ENCODE measurements at regions not wholly inside any gene's neighbourhood (a gene's known extent, or its start where the extent isn't known, plus 50 kb on each side); places are given as distances from the start of the nearest gene placed in this dataset.
"Not testable (repeated sequence)": the region's sequence is repeated elsewhere in the genome, so short reads cannot be mapped to it uniquely, and the experiment has no call there.

DNA sequence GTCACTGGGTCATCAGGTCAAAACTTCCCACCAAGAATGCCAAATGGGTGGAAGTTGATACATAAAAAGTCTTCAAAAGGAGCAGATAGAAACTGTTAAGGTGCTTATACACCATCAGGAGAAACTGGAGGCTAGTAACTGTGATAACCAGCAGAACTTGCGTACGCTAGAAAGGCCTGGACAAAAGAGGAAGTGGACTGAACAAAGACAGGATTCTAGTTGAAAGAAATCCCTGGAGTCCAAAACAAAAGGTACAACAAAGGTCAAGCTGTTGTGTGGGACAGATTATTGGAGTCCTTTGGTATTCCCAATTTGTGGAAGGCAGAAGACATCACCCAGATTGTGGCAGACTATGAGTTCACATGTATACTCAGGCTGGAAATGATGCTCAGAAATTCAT, 215.8 kb upstream of the PBX1 start:
- DNase-seq, result no peak

- DNase-seq, result no peak
Measured at GRCh38 chr1:164347980-164348379, 211.0 kb upstream of the PBX1 start.

DNA sequence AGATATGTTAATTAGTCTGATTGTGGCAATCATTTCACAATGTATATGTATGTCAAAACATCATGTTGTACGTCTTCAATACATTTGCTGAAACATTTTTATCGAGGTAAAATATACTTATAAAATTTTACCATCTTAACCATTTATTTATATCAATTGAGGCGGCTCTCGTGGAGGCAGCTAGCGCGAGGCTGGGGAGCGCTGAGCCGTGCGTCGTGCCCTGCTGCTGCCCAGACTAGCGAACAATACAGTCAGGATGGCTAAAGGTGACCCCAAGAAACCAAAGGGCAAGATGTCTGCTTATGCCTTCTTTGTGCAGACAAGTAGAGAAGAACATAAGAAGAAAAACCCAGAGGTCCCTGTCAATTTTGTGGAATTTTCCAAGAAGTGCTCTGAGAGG, 202.5 kb upstream of the PBX1 start:
- DNase-seq, result no peak

GRCh38 chr1:164360265-164360664, 198.7 kb upstream of the PBX1 start:
- no peak for DNase-seq

- no peak for DNase-seq
Measured at GRCh38 chr1:164361927-164362326, 197.1 kb upstream of the PBX1 start.

DNA sequence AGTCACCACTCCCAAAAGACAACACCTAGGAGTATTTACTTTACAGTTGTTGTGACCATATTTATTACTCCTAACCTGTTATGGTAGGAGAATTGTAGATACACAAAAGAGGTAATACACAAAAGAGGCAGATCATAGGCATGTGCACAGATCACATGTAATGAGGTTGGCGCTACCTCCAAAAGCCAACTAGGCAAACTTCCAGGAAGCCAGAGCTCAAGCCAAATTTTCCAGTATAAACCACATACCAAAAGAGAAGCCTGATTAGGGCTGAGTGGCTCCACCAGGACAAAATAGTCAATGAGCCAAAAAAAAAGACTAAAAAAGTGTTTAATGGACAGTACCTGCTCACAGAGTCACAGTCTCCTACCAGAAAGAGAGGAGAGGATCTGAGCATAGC, 195.0 kb upstream of the PBX1 start:
- DNase-seq, result no peak

GRCh38 chr1:164366014-164366413, 193.0 kb upstream of the PBX1 start:
- no peak for DNase-seq

DNA sequence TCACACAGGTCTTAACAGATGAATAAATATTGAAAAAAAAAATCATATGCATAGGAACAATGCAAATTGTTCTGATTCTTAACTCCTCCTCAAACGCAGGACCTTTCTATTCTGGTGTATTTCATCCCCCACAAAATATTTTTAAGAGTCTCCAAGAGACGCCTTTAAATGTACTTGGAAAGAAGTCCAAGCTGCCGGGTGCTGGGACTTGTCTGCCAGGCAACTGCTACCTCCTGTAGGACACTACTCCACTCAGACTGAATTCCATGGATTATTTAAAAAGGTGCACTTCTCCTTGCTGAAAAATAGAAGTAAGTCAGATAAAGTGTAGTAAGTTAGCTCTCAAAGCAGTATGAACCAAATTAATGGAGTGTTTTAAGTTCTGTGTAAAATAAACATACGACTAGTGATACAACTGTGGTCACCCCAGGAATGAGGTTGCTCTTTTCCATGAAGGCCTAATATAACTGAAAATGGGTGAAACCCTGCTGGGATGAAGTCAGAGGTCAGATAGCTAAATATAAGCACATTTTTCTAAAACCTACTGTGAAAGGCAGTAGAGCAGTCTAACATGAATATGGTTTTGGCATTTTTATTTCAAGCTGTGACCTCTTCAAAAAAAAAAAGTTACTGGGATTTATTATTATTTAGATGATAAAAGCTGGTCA, 189.2 kb upstream of the PBX1 start:
- DNase-seq, result no peak

- no peak for DNase-seq
Measured at GRCh38 chr1:164380893-164381292, 178.1 kb upstream of the PBX1 start.

- DNase-seq, result no peak
Measured at GRCh38 chr1:164382384-164382783, 176.6 kb upstream of the PBX1 start.

DNA sequence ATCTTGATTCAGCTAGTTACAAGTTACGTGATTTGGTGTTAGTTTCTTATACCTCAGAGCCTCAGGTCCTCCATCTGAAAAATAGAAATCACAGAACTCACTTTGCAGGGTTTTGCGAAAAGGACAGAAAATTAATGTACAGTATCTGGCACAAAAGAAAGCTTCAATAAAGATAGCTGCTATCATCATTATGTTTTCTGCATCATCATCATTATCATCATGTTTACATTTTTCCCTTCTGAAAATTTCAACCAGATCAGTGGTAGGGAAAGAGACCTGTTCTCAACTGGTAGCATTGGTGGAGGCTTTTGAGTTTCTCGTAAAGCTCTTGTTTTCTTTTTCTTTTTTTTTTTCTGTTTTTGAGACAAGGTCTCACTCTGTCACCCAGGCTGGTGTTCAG, 174.7 kb upstream of the PBX1 start:
- DNase-seq, result no peak

- no peak for DNase-seq
Measured at GRCh38 chr1:164417016-164417704, 141.8 kb upstream of the PBX1 start.

DNA sequence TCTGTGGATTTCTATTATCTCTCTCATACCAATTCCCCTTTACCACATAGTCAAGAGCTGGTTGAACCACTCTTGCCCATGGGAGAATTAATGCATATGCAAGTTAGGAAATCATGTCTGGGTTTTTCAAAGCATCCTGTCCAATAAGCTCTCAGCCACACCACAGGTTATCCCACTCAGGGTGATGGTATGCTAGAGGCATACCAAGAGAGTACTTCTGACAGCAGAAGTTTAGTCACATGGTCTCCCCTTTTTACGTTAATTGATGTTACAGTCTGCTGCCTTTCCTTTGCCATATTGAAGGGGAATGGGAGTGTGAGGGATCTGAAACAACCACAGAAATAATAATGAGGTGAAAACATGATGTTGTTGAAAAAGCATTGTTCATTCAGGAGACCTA, 135.8 kb upstream of the PBX1 start:
- DNase-seq, result peak; percentile 77

DNA sequence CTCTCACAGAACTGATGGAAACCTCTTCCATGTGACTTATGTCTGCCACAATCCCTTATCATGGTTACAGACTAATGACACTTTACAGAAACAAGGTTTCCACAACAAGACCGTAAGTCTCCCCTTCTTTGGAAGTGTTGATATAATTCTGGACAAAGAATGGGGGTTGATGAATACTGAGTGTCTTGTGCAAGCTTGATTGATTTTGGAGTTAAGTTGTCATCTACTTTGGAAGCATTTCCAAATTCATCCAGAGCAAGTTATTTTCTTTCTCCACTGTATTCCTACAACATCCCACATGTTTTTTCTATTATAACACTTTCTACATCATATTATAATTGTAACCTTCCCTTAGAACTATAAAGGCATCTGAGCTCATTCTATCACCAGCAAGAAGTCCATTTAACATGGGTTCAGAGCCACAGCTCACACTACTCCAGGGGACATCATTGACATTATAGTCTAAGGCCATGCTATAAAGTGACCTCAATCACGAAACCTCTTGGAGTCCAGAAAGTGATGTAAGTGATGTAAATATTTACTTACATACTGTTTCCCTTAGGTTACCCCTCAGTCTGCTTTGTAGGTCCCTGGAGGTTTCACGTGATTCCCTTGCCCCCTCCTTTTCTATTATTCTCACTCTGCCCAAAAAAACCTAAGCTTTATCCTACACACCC, 125.7 kb upstream of the PBX1 start:
- DNase-seq, result no peak

- DNase-seq, result no peak
Measured at GRCh38 chr1:164433818-164434170, 125.2 kb upstream of the PBX1 start.

DNA sequence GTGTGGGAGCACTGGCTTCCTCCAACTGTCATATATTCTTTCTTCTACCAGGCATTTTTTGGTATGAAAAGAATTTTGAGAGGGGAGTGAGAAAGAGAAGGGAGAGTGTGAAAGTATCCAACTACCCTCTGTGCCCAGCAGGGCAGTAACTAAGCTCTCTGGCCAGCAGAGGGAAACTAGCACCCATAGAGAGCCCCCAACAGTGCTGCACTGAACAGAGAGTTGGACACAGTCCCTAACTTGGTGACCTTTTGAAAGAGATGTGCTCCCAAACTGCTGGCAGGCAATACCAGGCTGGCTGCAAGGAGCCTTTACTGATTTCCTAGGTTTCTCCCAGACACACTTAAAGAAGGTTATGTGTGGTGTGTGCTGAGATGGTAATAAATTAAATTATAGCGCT, 118.8 kb upstream of the PBX1 start:
- peak; percentile 76 for DNase-seq

DNA sequence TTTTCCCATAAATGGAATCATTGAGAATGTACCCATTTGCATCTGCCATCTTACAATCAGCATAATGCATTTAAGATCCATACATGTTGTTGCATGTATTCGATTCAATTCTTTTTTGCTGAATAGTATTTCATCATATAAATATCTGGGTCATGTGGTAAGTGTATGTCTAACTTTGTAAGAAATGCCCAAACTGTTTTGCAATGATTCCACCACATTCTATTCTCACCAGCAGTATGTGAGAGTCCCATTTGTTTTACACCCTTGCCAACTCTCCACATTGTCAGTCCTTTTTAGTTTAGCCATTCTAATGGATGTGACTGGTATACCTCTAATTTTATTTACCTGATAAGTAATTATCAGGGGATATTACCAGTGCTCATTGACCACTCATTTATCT, 115.8 kb upstream of the PBX1 start:
- no peak for DNase-seq

DNA sequence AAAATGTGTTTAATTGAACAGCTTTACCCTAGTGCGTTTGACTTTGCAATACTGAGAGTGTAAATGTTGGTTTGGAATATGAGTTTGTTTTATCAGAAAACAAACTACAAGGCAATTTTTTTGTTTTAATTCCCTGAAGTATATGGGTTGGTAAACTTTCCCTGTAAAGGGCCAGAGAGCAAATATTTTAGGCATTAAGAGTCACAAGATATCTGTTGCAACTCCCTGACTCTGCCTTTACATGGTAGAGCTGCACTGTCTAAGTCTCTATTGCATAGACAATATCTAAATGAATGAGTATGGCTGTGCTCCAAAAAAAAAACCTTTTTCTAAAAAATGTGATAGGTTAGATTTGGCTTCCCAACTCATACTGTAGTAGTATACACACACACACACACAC, 115.1 kb upstream of the PBX1 start:
- DNase-seq, result no peak

DNA sequence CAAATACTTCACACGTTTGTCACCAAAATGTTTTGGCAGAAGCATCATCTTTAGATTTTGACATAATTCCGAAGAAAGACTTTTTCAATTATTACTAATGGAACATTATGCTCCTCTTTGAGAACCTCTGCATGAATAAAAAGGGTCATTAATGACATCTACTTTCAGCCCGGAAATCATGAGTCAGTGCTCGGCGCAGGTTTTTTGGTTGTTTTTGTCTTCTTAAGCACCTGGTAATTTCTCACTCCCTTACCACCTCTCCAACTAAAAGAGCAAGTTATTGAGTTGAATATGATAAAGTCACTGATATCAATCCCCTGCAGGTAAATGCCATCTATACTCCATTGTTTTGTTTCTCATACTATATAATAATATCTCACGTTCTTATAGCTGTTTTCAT, 113.0 kb upstream of the PBX1 start:
- DNase-seq, result no peak

DNA sequence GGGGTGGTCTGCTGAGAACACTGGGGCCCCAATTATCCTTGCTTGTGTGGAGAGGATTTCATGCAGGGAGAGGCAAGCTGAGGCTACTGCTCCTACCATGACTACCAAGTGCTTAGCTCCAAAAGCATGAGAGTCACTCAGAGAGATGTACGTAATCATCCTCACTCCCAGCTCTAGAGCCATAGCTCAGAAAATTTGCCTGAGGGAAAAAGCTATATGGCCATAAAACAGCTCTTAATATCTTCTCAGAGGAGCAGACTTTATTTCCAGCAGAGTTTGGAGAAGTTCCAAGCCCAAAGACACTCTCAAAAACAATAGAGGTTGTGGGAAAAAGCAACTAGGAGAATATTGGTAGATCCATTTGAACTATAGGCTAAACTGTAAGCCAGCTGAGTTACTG, 106.4 kb upstream of the PBX1 start:
- no peak for DNase-seq

DNA sequence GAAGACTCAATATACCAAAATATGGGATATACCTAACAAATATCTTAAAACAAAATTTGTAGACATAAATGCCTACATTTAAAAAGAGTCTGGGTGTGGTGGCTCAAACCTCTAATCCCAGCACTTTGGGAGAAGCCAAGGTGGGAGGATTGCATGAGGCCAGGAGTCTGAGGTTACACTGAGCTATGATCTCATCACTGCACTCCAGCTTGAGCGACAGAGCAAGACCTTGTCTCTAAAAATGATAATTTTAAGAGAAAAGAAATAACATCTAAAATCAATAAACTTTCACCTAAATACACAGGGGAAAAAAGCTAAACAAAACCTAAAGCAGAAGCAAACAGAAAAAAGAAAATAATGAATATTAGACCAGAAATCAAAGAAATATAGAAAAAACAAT, 102.7 kb upstream of the PBX1 start:
- DNase-seq, result no peak

DNA sequence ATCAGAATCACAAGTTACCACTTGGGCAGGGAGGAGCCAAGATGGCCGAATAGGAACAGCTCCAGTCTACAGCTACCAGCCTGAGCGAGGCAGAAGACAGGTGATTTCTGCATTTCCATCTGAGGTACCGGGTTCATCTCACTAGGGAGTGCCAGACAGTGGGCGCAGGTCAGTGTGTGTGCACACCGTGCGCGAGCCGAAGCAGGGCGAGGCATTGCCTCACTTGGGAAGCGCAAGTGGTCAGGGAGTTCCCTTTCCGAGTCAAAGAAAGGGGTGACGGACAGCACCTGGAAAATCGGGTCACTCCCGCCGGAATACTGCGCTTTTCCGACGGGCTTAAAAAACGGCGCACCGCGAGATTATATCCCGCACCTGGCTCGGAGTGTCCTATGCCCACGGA, 99.8 kb upstream of the PBX1 start:
- not testable (repeated sequence) for DNase-seq

DNA sequence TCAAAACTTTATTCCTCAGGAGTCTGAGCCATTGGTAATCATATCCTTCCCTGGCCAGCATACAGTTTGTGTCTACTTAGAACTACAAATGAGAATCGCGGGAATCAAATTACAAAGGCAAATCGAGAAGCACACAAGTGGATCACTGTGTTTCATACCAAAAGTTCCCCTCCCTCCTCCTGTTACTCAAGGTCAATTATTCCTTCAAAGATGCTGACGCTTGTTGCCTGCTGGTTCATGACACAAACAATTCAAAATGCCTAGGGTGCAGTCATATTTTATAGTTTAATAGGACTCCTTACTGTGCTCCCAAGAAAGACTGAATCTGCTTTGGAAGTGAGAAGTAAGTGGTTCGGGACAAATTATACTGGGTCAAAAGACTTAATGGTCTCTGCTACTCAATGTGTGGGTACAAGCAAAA, 93.0 kb upstream of the PBX1 start:
- DNase-seq, result no peak

DNA sequence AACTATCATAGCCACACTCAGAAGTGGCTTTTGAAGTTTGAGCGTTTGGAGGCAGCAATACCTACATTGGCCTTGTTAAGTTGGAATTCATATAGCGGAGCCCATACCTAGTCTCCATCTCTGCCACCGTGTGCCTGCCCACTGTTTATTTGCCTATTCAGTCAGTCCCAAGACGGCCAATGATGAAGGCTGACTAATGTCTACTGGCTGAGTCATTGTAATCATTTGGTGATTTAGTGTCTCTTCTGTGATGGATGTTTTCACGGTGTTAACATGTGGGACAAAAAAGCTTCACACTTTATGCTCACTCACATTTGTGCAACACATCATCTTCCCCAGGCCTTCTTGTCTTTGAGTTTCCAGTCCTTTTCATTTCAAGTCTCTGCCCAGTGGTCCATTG, 92.6 kb upstream of the PBX1 start:
- DNase-seq, result no peak

- DNase-seq, result no peak
Measured at GRCh38 chr1:164470996-164471395, 88.0 kb upstream of the PBX1 start.

All from islet precursor cell (in vitro differentiated cells).